ENCODE measurements at regions not wholly inside any gene's neighbourhood (a gene's known extent, or its start where the extent isn't known, plus 50 kb on each side); places are given as distances from the start of the nearest gene placed in this dataset.

DNA sequence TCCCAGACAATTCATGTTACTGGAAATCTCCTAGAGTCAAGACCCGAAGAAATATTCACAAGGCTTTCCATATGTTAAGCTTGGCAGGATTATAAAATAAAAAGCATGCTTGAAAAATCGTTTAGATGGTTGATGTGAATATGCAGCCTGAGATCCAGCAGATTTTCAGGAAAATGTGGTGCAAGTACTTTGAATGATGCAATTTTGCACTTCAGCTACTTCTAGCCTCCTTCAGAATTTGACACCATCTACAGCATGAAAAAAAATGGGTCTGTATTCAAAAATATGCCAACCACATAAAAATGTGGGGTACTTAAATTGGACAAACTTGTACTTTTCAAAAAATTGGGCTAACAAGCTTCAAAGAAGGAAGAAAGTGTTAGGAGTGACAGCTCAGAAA, 340.6 kb upstream of the DCC start:
- Mint-ChIP-seq H3K36me3 (no peaks in the 10 kb centered on the region), H3K4me1 (peaks cover 11% of the 10 kb centered on the region), H3K4me3 (no peak overlapping the region), H3K9me3 (no peaks in the 10 kb centered on the region), H3K27ac (no peak overlapping the region), H3K27me3 (ENCODE audit: low read depth) (no peaks in the 10 kb centered on the region)
- ATAC-seq (no peak), DNase-seq (ENCODE audit: low spot score) (no peak)
- POLR2A ChIA-PET: no interaction called here
- CTCF ChIA-PET: interaction anchor here (1.0 kb wide), 1 partner anchor 864 kb away, joined by 4 read pairs; no protein-coding TSS in a partner anchor
- TF ChIP-seq GRHL2 (CRISPR knock-in tag; IDR thresholded peaks at IDR 0.05; ENCODE audit: insufficient replicate concordance, severe bottlenecking): no peak
- no peak for TF ChIP-seq NR2C2 (CRISPR knock-in tag; IDR thresholded peaks at IDR 0.05)
- TF ChIP-seq MXD4 (CRISPR knock-in tag; IDR thresholded peaks at IDR 0.05; ENCODE audit: borderline replicate concordance): no peak
- TF ChIP-seq TP53 (CRISPR knock-in tag; IDR thresholded peaks at IDR 0.05): no peak
- no peak for TF ChIP-seq AFF4 (CRISPR knock-in tag; IDR thresholded peaks at IDR 0.05; ENCODE audit: borderline replicate concordance)
- no peak for TF ChIP-seq IRF1 (CRISPR knock-in tag; IDR thresholded peaks at IDR 0.05)
- no peak for TF ChIP-seq FOXJ3 (CRISPR knock-in tag; IDR thresholded peaks at IDR 0.05; ENCODE audit: borderline replicate concordance)
- no peak for TF ChIP-seq MYBL2 (CRISPR knock-in tag; IDR thresholded peaks at IDR 0.05)
- no peak for TF ChIP-seq KAT7 (CRISPR knock-in tag; IDR thresholded peaks at IDR 0.05; ENCODE audit: borderline replicate concordance)
- no peak for TF ChIP-seq USF2 (CRISPR knock-in tag; IDR thresholded peaks at IDR 0.05)
- no peak for TF ChIP-seq MLX (CRISPR knock-in tag; IDR thresholded peaks at IDR 0.05)
- TF ChIP-seq ZMAT4 (CRISPR knock-in tag; IDR thresholded peaks at IDR 0.05): no peak
- no peak for TF ChIP-seq NFE2L1 (CRISPR knock-in tag; IDR thresholded peaks at IDR 0.05)
- TF ChIP-seq HMGA2 (CRISPR knock-in tag; IDR thresholded peaks at IDR 0.05): no peak
- TF ChIP-seq GABPB1 (CRISPR knock-in tag; IDR thresholded peaks at IDR 0.05): no peak
- TF ChIP-seq PRRX2 (CRISPR knock-in tag; IDR thresholded peaks at IDR 0.05): no peak
- TF ChIP-seq SOX15 (CRISPR knock-in tag; IDR thresholded peaks at IDR 0.05): no peak
- TF ChIP-seq ATF3 (CRISPR knock-in tag; conservative IDR thresholded peaks at IDR 0.05): no peak

DNA sequence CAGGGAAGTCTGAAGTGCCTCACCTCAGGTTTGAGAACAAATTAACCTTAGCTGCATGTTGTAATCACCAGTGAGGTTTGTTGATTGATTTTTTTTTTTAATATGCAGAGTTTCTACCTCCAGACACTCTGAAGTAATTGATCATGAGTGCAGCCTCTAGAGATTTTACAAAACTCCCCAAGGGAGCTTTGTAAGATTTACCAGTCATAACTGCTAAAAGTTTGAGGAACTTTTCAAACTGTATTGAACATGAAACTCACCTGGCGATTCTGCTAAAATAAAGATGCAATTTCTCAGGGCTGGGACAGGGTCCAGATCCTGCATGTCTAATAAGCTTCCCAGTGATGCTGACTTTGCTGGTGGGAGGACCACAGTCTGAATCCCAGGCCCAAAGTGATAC, 339.6 kb upstream of the DCC start:
- no peak overlapping the region for H3K4me3 Mint-ChIP-seq
- CTCF ChIA-PET: no interaction called here

More for the DNA sequence above, 339.6 kb upstream of the DCC start:
- H3K9me3 Mint-ChIP-seq: no peaks in the 10 kb centered on the region
- H3K27me3 Mint-ChIP-seq (ENCODE audit: low read depth): no peaks in the 10 kb centered on the region
- peaks cover 11% of the 10 kb centered on the region for H3K4me1 Mint-ChIP-seq
- POLR2A ChIA-PET: no interaction called here
- no peak overlapping the region for H3K27ac Mint-ChIP-seq
- TF ChIP-seq AR (CRISPR knock-in tag; IDR thresholded peaks at IDR 0.05) (no peak), ATF1 (CRISPR knock-in tag; IDR thresholded peaks at IDR 0.05) (no peak), MYBL2 (CRISPR knock-in tag; IDR thresholded peaks at IDR 0.05) (no peak), ZNF317 (CRISPR knock-in tag; IDR thresholded peaks at IDR 0.05; ENCODE audit: borderline replicate concordance, low read depth) (no peak), FOXJ3 (CRISPR knock-in tag; IDR thresholded peaks at IDR 0.05; ENCODE audit: borderline replicate concordance) (no peak), ZNF423 (CRISPR knock-in tag; IDR thresholded peaks at IDR 0.05) (no peak), CREM (CRISPR knock-in tag; IDR thresholded peaks at IDR 0.05) (no peak), EMX1 (CRISPR knock-in tag; IDR thresholded peaks at IDR 0.05) (no peak)
- TF ChIP-seq, protein P1, sequence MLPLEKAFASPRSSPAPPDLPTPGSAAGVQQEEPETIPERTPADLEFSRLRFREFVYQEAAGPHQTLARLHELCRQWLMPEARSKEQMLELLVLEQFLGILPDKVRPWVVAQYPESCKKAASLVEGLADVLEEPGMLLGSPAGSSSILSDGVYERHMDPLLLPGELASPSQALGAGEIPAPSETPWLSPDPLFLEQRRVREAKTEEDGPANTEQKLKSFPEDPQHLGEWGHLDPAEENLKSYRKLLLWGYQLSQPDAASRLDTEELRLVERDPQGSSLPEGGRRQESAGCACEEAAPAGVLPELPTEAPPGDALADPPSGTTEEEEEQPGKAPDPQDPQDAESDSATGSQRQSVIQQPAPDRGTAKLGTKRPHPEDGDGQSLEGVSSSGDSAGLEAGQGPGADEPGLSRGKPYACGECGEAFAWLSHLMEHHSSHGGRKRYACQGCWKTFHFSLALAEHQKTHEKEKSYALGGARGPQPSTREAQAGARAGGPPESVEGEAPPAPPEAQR (CRISPR knock-in tag; IDR thresholded peaks at IDR 0.05): no peak
- DNase-seq (ENCODE audit: low spot score): no peak
- no peak for ATAC-seq
- H3K36me3 Mint-ChIP-seq: no peaks in the 10 kb centered on the region
